Mucosa of descending colon (tissue), 3 donors: ENCODE measurements at regions not wholly inside any gene's neighbourhood (a gene's known extent, or its start where the extent isn't known, plus 50 kb on each side); places are given as distances from the start of the nearest gene placed in this dataset.

Experiments
- ATAC-seq: fragments of 200-7000 bp; cut with Tn5 transposase; one replicate; pipeline ENCODE4 v1.9.1; 2020; ENCODE audit warnings: mild to moderate bottlenecking, moderate library complexity
- DNase-seq, 3 donors: peaks; one replicate each; pipeline ENCODE4 v3.0.0-alpha.2; 2020
- H3K36me3 ChIP-seq: fragments of 200-600 bp; one replicate; pipeline ENCODE4 v1.8.0; 2021; ENCODE audit warnings: low read depth, mild to moderate bottlenecking
- H3K4me1 ChIP-seq: fragments of 200-600 bp; one replicate; pipeline ENCODE4 v1.8.0; 2021; ENCODE audit warnings: low read depth, mild to moderate bottlenecking
- H3K4me3 ChIP-seq: fragments of 200-600 bp; one replicate; pipeline ENCODE4 v1.8.0; 2021; ENCODE audit warnings: mild to moderate bottlenecking
- H3K9me3 ChIP-seq: fragments of 200-600 bp; one replicate; pipeline ENCODE4 v1.8.0; 2021; ENCODE audit warnings: mild to moderate bottlenecking
- CTCF ChIP-seq: fragments of 200-600 bp; IDR thresholded peaks from one replicate; pipeline ENCODE4 v1.8.0; 2022; ENCODE audit warnings: antibody characterized with exemption, mild to moderate bottlenecking
- intact Hi-C, 2 donors: fragments of 100-400 bp; cut with DNase I in 1 of 2; cut with micrococcal nuclease in 1 of 2; formaldehyde crosslinking; loops; one replicate each; pipeline versions ENCODE4 v1.11.0 to v1.11.1; 2022; cut with DNase I, micrococcal nuclease
- donor health status: DM: no; HTN: no; CAD: no; lungs with moderate emphysema.
- donor health status: DM: no; HTN: no; CAD: no.
- donor health status: DM: no; HTN: yes; CAD: no.

GRCh38 chr16:5944971-5945370 is 847.4 kb upstream of the EEF2KMT start:
- no peaks in the 10 kb centered on the region for H3K4me1 ChIP-seq
- H3K4me3 ChIP-seq: no peak overlapping the region
- ATAC-seq (no peak), DNase-seq (no peak)
- no peak for TF ChIP-seq CTCF
- H3K9me3 ChIP-seq: peaks cover 15% of the 10 kb centered on the region
- H3K36me3 ChIP-seq: no peaks in the 10 kb centered on the region
- intact Hi-C loops: no loop called here

- peaks cover 15% of the 10 kb centered on the region for H3K9me3 ChIP-seq
- TF ChIP-seq CTCF: no peak
- DNase-seq (no peak), ATAC-seq (no peak)
- H3K36me3 ChIP-seq: no peaks in the 10 kb centered on the region
- no peak overlapping the region for H3K4me3 ChIP-seq
- intact Hi-C loops: no loop called here
- H3K4me1 ChIP-seq: no peaks in the 10 kb centered on the region
Observed at GRCh38 chr16:5938607-5939006, 841.0 kb upstream of the EEF2KMT start.

GRCh38 chr16:5932906-5933305 is 835.3 kb upstream of the EEF2KMT start:
- no peak for ATAC-seq
- no peak for TF ChIP-seq CTCF
- no peaks in the 10 kb centered on the region for H3K9me3 ChIP-seq
- intact Hi-C loops: no loop called here
- DNase-seq: no peak
- H3K36me3 ChIP-seq: no peaks in the 10 kb centered on the region
- no peaks in the 10 kb centered on the region for H3K4me1 ChIP-seq
- H3K4me3 ChIP-seq: no peak overlapping the region

GRCh38 chr16:5928476-5929065 is 831.0 kb upstream of the EEF2KMT start:
- Histone ChIP-seq H3K4me1 (no peaks in the 10 kb centered on the region), H3K4me3 (no peak overlapping the region), H3K36me3 (no peaks in the 10 kb centered on the region), H3K9me3 (no peaks in the 10 kb centered on the region)
- intact Hi-C loops: no loop called here
- ATAC-seq (no peak), DNase-seq (no peak)
- no peak for TF ChIP-seq CTCF

- intact Hi-C loops: no loop called here
Observed at GRCh38 chr16:5925850-5926249, 828.3 kb upstream of the EEF2KMT start.

More at GRCh38 chr16:5925850-5926249, 828.3 kb upstream of the EEF2KMT start:
- Histone ChIP-seq H3K4me1 (no peaks in the 10 kb centered on the region), H3K36me3 (no peaks in the 10 kb centered on the region), H3K9me3 (no peaks in the 10 kb centered on the region), H3K4me3 (no peak overlapping the region)
- ATAC-seq: no peak
- TF ChIP-seq CTCF: no peak
- no peak for DNase-seq
